ENCODE measurements at regions not wholly inside any gene's neighbourhood (a gene's known extent, or its start where the extent isn't known, plus 50 kb on each side); places are given as distances from the start of the nearest gene placed in this dataset.

- no peak for TF ChIP-seq CTCF (IDR thresholded peaks at IDR 0.05)
- Histone ChIP-seq H3K27ac (no peak overlapping the region), H3K4me3 (no peak overlapping the region)
- no peak for DNase-seq (ENCODE audit: low spot score)
Observed at GRCh38 chr1:82731216-82731615, 930.5 kb downstream of the ADGRL2 start.

DNA sequence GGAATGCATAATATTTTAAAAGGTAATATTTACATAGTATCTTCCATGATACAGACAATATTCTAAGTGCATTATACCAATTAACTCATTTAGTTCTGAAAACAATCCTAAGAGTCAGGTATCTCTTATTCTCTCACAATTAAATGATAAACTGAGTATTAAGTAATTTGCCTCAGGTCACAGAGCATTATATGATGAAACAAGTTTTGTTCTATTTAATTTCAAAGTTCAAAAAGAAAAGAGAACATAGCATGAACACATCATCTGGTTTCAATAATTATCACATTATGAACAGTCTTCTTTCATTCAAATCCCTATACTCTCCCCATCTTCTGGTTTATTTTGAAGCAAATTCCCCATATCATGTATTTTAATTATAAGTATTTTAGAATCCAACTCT is 927.5 kb downstream of the ADGRL2 start:
- no peak for TF ChIP-seq CTCF (IDR thresholded peaks at IDR 0.05)
- H3K4me3 ChIP-seq = no peak overlapping the region

GRCh38 chr1:82724246-82724645 is 923.5 kb downstream of the ADGRL2 start:
- no peak for DNase-seq (ENCODE audit: low spot score)
- no peak for TF ChIP-seq CTCF (IDR thresholded peaks at IDR 0.05)
- Histone ChIP-seq H3K4me3 (no peak overlapping the region), H3K27ac (no peak overlapping the region)

More for the DNA sequence above, 927.5 kb downstream of the ADGRL2 start:
- no peak for DNase-seq (ENCODE audit: low spot score)
- no peak overlapping the region for H3K27ac ChIP-seq

- no peak for TF ChIP-seq CTCF (IDR thresholded peaks at IDR 0.05)
- DNase-seq (ENCODE audit: low spot score) = no peak
- Histone ChIP-seq H3K27ac (no peak overlapping the region), H3K4me3 (no peak overlapping the region)
Observed at GRCh38 chr1:82722608-82723007, 921.9 kb downstream of the ADGRL2 start.

DNA sequence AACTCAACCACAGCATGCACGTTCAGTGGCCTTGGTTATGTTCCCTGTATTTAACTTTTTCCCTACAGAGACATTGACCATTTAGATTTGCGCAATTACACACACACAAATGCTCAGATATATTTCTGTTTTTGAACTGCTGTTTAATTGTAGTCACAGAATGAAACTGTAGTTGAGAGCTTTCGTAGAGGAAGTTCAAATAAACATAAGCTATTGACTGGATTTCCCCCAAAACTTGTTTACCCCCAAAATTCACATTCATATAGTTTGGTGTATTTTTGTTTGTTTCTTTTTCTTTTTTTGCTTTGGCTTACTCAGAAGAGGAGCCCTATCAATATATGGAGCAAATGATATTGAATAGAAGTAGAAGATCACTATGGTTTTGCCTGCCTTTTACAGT is 921.0 kb downstream of the ADGRL2 start:
- Histone ChIP-seq H3K4me3 (no peak overlapping the region), H3K27ac (no peak overlapping the region)
- no peak for DNase-seq (ENCODE audit: low spot score)
- no peak for TF ChIP-seq CTCF (IDR thresholded peaks at IDR 0.05)

- no peak overlapping the region for H3K27ac ChIP-seq
- DNase-seq (ENCODE audit: low spot score) = no peak
Observed at GRCh38 chr1:82718719-82719419, 918.1 kb downstream of the ADGRL2 start.

More at GRCh38 chr1:82718719-82719419, 918.1 kb downstream of the ADGRL2 start:
- TF ChIP-seq CTCF (IDR thresholded peaks at IDR 0.05) = no peak
- H3K4me3 ChIP-seq = no peak overlapping the region

Data from coronary artery (tissue), 2 donors.